A673 (cell line): ENCODE measurements at regions not wholly inside any gene's neighbourhood (a gene's known extent, or its start where the extent isn't known, plus 50 kb on each side); places are given as distances from the start of the nearest gene placed in this dataset.

ENCODE experiments used
- EZH2 ChIP-seq: fragments of 200-600 bp; sonication (generic); IDR thresholded peaks from 2 replicates; pipeline ENCODE4 v1.6.1; 2017; ENCODE audit warnings: borderline replicate concordance, low read depth, mild to moderate bottlenecking, mixed read lengths, antibody characterized with exemption, low read length; ENCODE audit not compliant: poor library complexity, severe bottlenecking
- TF ChIP-seq, protein P1 (sequence below): fragments of 300-800, 200-600 bp; sonication (generic); conservative IDR thresholded peaks from 2 replicates; pipeline ENCODE4 v1.5.1; 2017; ENCODE audit warnings: low read depth, mild to moderate bottlenecking, antibody characterized with exemption, low read length, moderate library complexity, mixed read lengths

DNA sequence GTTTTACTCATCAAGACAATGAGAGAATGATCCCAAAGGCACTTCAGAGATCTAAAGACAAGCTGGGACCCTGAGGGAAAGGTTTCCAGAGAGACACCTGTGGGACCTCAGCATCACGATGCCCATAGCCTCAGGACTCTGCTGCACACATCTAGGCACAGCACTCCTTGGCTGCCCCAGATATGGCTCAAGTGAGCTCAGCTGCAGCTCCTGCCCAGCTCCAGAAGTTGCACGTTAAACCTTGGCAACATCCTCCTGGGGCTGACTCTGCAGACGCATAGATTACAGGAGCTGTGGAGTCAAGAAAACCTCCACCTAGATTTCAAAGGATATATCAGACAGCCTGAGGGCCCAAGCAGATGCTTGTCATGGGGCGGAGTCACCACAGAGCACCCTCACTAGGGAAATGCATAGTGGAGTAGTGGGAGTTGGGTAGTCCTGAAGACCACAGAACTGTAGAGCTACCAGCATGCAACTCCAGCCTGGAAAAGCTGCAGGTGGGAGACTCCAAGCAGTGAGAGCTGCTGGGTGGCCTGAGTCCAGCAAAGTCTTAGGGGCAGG lies 582.0 kb downstream of the CDH11 start:
- TF ChIP-seq, protein P1, sequence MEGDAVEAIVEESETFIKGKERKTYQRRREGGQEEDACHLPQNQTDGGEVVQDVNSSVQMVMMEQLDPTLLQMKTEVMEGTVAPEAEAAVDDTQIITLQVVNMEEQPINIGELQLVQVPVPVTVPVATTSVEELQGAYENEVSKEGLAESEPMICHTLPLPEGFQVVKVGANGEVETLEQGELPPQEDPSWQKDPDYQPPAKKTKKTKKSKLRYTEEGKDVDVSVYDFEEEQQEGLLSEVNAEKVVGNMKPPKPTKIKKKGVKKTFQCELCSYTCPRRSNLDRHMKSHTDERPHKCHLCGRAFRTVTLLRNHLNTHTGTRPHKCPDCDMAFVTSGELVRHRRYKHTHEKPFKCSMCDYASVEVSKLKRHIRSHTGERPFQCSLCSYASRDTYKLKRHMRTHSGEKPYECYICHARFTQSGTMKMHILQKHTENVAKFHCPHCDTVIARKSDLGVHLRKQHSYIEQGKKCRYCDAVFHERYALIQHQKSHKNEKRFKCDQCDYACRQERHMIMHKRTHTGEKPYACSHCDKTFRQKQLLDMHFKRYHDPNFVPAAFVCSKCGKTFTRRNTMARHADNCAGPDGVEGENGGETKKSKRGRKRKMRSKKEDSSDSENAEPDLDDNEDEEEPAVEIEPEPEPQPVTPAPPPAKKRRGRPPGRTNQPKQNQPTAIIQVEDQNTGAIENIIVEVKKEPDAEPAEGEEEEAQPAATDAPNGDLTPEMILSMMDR: no peak
- TF ChIP-seq EZH2: no peak
